PC-3 (cell line): ENCODE measurements at regions not wholly inside any gene's neighbourhood (a gene's known extent, or its start where the extent isn't known, plus 50 kb on each side); places are given as distances from the start of the nearest gene placed in this dataset.

Experiments
- ATAC-seq: fragments of 200-7000 bp; cut with Tn5 transposase; 2 replicates; pipeline ENCODE4 v1.9.1; 2020; ENCODE audit warnings: mild to moderate bottlenecking, moderate library complexity
- BruUV-seq: library from RNA; stranded (reverse); fragments of 400-500 nt; replicated peaks from 2 replicates; lab custom pipeline; 2021; lab: Mats Ljungman, UMichigan
- CTCF ChIA-PET: fragments of 300-600 bp; sonication (Branson Sonifier 250); formaldehyde crosslinking; loops from one replicate; lab custom pipeline; 2022; ENCODE audit warnings: antibody characterized with exemption; lab: Charles Lee
- POLR2A ChIA-PET: fragments of 300-600 bp; sonication (Branson Sonifier 250); formaldehyde crosslinking; loops from one replicate; lab custom pipeline; 2022; ENCODE audit warnings: antibody characterized with exemption; ENCODE audit not compliant: unreplicated experiment; lab: Charles Lee
- DNase-seq: peaks from one replicate; pipeline ENCODE4 v3.0.0-alpha.2; 2015
- H2AFZ ChIP-seq: fragments of 300-600 bp; sonication (generic); 2 replicates; pipeline ENCODE4 v1.6.0; 2016; ENCODE audit warnings: antibody characterized with exemption, low read length
- H3F3A ChIP-seq: fragments of 300-600 bp; sonication (generic); one replicate; pipeline ENCODE4 v1.6.0; 2017; ENCODE audit warnings: antibody characterized with exemption, low read length, control low read depth, mild to moderate bottlenecking; ENCODE audit not compliant: unreplicated experiment
- H3K27ac ChIP-seq: fragments of 300-600 bp; sonication (generic); 2 replicates; pipeline ENCODE4 v1.5.1; 2016; ENCODE audit warnings: mild to moderate bottlenecking, low read length
- H3K27me3 ChIP-seq: fragments of 300-600 bp; sonication (generic); 2 replicates; pipeline ENCODE4 v1.6.1; 2016; ENCODE audit warnings: low read length, mixed read lengths
- H3K36me3 ChIP-seq: fragments of 300-600 bp; sonication (generic); 2 replicates; pipeline ENCODE4 v1.6.1; 2016; ENCODE audit warnings: low read depth, mixed run types, low read length, mixed read lengths
- H3K4me1 ChIP-seq: fragments of 300-600 bp; sonication (generic); 2 replicates; pipeline ENCODE4 v1.5.1; 2016; ENCODE audit warnings: low read length; ENCODE audit not compliant: insufficient read depth
- H3K4me2 ChIP-seq: fragments of 300-600 bp; sonication (generic); 2 replicates; pipeline ENCODE4 v1.6.0; 2016; ENCODE audit warnings: low read length
- H3K4me3 ChIP-seq: fragments of 300-600 bp; sonication (generic); 2 replicates; pipeline ENCODE4 v1.5.1; 2016; ENCODE audit warnings: mild to moderate bottlenecking, low read length, mixed read lengths
- H3K79me2 ChIP-seq: fragments of 300-600 bp; sonication (generic); 2 replicates; pipeline ENCODE4 v1.6.1; 2017; ENCODE audit warnings: low read length, mixed read lengths
- H3K9ac ChIP-seq: fragments of 300-600 bp; sonication (generic); 2 replicates; pipeline ENCODE4 v1.6.0; 2016; ENCODE audit warnings: mild to moderate bottlenecking, low read length
- H3K9me2 ChIP-seq: fragments of 300-600 bp; sonication (generic); replicated peaks from 2 replicates; pipeline ENCODE4 v1.6.1; 2016; ENCODE audit warnings: mixed run types, low read length, mixed read lengths
- H3K9me3 ChIP-seq: fragments of 300-600 bp; sonication (generic); 2 replicates; pipeline ENCODE4 v1.6.1; 2016; ENCODE audit warnings: low read length, mixed read lengths
- H4K20me1 ChIP-seq: fragments of 300-600 bp; sonication (generic); 2 replicates; pipeline ENCODE4 v1.6.1; 2016; ENCODE audit warnings: low read length, mixed read lengths
- CTCF ChIP-seq: fragments of 300-600 bp; sonication (generic); conservative IDR thresholded peaks from 2 replicates; pipeline ENCODE4 v1.5.1; 2017; ENCODE audit warnings: antibody characterized with exemption, low read depth, mild to moderate bottlenecking, low read length
- EZH2 ChIP-seq: fragments of 300-600 bp; sonication (generic); IDR thresholded peaks from one replicate; pipeline ENCODE4 v1.6.1; 2017; ENCODE audit warnings: antibody characterized with exemption, mild to moderate bottlenecking, low read length; ENCODE audit not compliant: unreplicated experiment
- EZH2phosphoT487 ChIP-seq: fragments of 300-600 bp; sonication (generic); IDR thresholded peaks from 2 replicates; pipeline ENCODE4 v1.6.1; 2018; ENCODE audit warnings: mild to moderate bottlenecking, antibody characterized with exemption, low read length, borderline replicate concordance
- intact Hi-C: fragments of 100-400 bp; cut with micrococcal nuclease; formaldehyde crosslinking; loops from 2 replicates; pipeline ENCODE4 v1.9.0; 2023

DNA sequence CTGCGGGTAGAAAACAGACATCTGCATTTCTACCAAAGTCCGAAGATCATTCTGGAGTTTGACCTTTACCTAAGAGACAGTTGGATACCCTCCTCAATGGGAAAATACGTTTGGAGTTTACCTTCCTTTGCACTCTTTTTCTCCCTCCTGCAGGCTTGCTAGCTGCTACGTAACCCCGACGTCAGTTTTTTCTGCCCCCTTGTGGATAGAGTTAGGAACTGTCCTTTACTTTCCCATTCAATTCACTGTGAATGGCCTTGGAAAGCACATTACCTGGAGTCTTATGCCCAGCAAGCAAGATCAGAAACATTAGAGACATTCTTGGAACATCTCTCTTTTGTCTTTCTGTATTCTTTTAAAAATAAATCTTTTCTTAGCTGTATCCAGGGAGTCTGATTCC lies 250.7 kb downstream of the NAP1L3 start:
- Histone ChIP-seq H3K9ac (no peak overlapping the region), H4K20me1 (no peaks in the 10 kb centered on the region), H3K9me3 (no peaks in the 10 kb centered on the region), H3K27me3 (no peaks in the 10 kb centered on the region), H3K4me3 (no peak overlapping the region), H3K79me2 (no peaks in the 10 kb centered on the region), H3K4me1 (no peaks in the 10 kb centered on the region), H3K4me2 (no peak overlapping the region), H3F3A (no peaks in the 10 kb centered on the region), H3K9me2 (no peaks in the 10 kb centered on the region), H2AFZ (peak overlapping the region; percentile 23; the same call in 1 of the 2 replicates), H3K36me3 (no peaks in the 10 kb centered on the region), H3K27ac (no peak overlapping the region)
- TF ChIP-seq EZH2phosphoT487 = no peak
- TF ChIP-seq CTCF = peak; percentile 65
- ChIA-PET CTCF (no interaction called here), POLR2A (no interaction called here)
- DNase-seq = peak; percentile 58
- peak; percentile 56 for ATAC-seq
- intact Hi-C loops = loop anchor here (5.0 to 10.0 kb wide), 2 partner anchors 105 to 338 kb away; no protein-coding TSS in a partner anchor
- no TSS peak for BruUV-seq

GRCh38 chrX:93420525-93421082 lies 252.8 kb downstream of the NAP1L3 start:
- no peak overlapping the region for H3K4me2 ChIP-seq
- no peak overlapping the region for H3K9ac ChIP-seq
- intact Hi-C loops = loop anchor here (5.0 to 10.0 kb wide), 2 partner anchors 107 to 336 kb away; no protein-coding TSS in a partner anchor
- BruUV-seq = no TSS peak
- H3K4me3 ChIP-seq = no peak overlapping the region
- no peaks in the 10 kb centered on the region for H3F3A ChIP-seq
- no peaks in the 10 kb centered on the region for H3K9me2 ChIP-seq
- no peak overlapping the region for H3K27ac ChIP-seq
- H2AFZ ChIP-seq = no peak overlapping the region
- H3K36me3 ChIP-seq = no peaks in the 10 kb centered on the region
- no peaks in the 10 kb centered on the region for H4K20me1 ChIP-seq
- TF ChIP-seq EZH2 = no peak
- TF ChIP-seq CTCF = no peak
- TF ChIP-seq EZH2phosphoT487 = no peak
- ChIA-PET POLR2A (no interaction called here), CTCF (no interaction called here)
- DNase-seq (no peak), ATAC-seq (no peak)
- H3K79me2 ChIP-seq = no peaks in the 10 kb centered on the region
- H3K9me3 ChIP-seq = no peaks in the 10 kb centered on the region
- no peaks in the 10 kb centered on the region for H3K27me3 ChIP-seq
- H3K4me1 ChIP-seq = no peaks in the 10 kb centered on the region

GRCh38 chrX:93420090-93420489 lies 253.3 kb downstream of the NAP1L3 start:
- Histone ChIP-seq H4K20me1 (no peaks in the 10 kb centered on the region), H3K36me3 (no peaks in the 10 kb centered on the region), H3K9me2 (no peaks in the 10 kb centered on the region), H3F3A (no peaks in the 10 kb centered on the region), H3K4me2 (no peak overlapping the region), H3K27me3 (no peaks in the 10 kb centered on the region), H3K9me3 (no peaks in the 10 kb centered on the region), H2AFZ (no peak overlapping the region), H3K27ac (no peak overlapping the region), H3K4me3 (no peak overlapping the region), H3K9ac (no peak overlapping the region), H3K4me1 (no peaks in the 10 kb centered on the region), H3K79me2 (no peaks in the 10 kb centered on the region)
- POLR2A ChIA-PET = no interaction called here
- intact Hi-C loops = loop anchor here (5.0 to 10.0 kb wide), 2 partner anchors 107 to 335 kb away; no protein-coding TSS in a partner anchor
- no TSS peak for BruUV-seq
- CTCF ChIA-PET = no interaction called here
- DNase-seq (no peak), ATAC-seq (no peak)
- no peak for TF ChIP-seq EZH2phosphoT487
- TF ChIP-seq CTCF = no peak
- TF ChIP-seq EZH2 = no peak
